ENCODE measurements at regions not wholly inside any gene's neighbourhood (a gene's known extent, or its start where the extent isn't known, plus 50 kb on each side); places are given as distances from the start of the nearest gene placed in this dataset.

- no peaks in the 10 kb centered on the region for H3K27me3 ChIP-seq
- no peak for DNase-seq
- H3K27ac ChIP-seq, result no peak overlapping the region
- TF ChIP-seq POLR2A (IDR thresholded peaks at IDR 0.05), result no peak
- TF ChIP-seq, protein P1, sequence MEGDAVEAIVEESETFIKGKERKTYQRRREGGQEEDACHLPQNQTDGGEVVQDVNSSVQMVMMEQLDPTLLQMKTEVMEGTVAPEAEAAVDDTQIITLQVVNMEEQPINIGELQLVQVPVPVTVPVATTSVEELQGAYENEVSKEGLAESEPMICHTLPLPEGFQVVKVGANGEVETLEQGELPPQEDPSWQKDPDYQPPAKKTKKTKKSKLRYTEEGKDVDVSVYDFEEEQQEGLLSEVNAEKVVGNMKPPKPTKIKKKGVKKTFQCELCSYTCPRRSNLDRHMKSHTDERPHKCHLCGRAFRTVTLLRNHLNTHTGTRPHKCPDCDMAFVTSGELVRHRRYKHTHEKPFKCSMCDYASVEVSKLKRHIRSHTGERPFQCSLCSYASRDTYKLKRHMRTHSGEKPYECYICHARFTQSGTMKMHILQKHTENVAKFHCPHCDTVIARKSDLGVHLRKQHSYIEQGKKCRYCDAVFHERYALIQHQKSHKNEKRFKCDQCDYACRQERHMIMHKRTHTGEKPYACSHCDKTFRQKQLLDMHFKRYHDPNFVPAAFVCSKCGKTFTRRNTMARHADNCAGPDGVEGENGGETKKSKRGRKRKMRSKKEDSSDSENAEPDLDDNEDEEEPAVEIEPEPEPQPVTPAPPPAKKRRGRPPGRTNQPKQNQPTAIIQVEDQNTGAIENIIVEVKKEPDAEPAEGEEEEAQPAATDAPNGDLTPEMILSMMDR (IDR thresholded peaks at IDR 0.05), result no peak
- H3K4me3 ChIP-seq, result no peak overlapping the region
- no peaks in the 10 kb centered on the region for H3K9me3 ChIP-seq
- intact Hi-C loops (cut with DNase I; ENCODE audit: low total_unique reads), result no loop called here
- no peaks in the 10 kb centered on the region for H3K4me1 ChIP-seq
- H3K36me3 ChIP-seq, result no peaks in the 10 kb centered on the region
Measured at GRCh38 chr2:15790838-15791237, 149.5 kb upstream of the MYCN start.

GRCh38 chr2:15791294-15791693, 149.1 kb upstream of the MYCN start:
- no peak for TF ChIP-seq POLR2A (IDR thresholded peaks at IDR 0.05)
- TF ChIP-seq, protein P1 (IDR thresholded peaks at IDR 0.05), result no peak
- no peak overlapping the region for H3K27ac ChIP-seq
- intact Hi-C loops (cut with DNase I; ENCODE audit: low total_unique reads), result no loop called here
- no peaks in the 10 kb centered on the region for H3K27me3 ChIP-seq
- H3K36me3 ChIP-seq, result no peaks in the 10 kb centered on the region
- no peaks in the 10 kb centered on the region for H3K9me3 ChIP-seq
- DNase-seq, result no peak
- H3K4me1 ChIP-seq, result no peaks in the 10 kb centered on the region
- no peak overlapping the region for H3K4me3 ChIP-seq

DNA sequence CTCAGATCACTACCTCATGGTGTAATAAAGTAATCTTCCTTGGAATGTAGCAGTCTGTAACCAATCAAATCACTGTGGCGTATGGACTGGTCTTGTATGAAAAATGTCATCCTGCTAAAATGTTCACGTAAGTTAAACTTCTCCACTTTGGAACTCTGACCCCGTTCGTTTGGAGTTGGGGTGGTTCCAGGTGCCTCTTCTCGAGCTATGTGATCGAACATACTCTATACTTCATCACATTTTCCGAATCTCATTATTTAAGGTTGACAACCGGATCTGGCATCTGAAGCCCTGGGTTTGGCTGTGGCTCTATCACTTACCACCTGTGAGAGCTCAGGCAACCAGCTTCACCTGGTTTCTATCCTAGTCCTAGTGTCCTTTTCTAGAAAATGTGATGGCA, 148.0 kb upstream of the MYCN start:
- Histone ChIP-seq H3K36me3 (no peaks in the 10 kb centered on the region), H3K4me3 (no peak overlapping the region), H3K27me3 (no peaks in the 10 kb centered on the region), H3K27ac (no peak overlapping the region), H3K4me1 (no peaks in the 10 kb centered on the region), H3K9me3 (no peaks in the 10 kb centered on the region)
- intact Hi-C loops (cut with DNase I; ENCODE audit: low total_unique reads), result no loop called here
- DNase-seq, result no peak
- no peak for TF ChIP-seq POLR2A (IDR thresholded peaks at IDR 0.05)
- TF ChIP-seq, protein P1 (IDR thresholded peaks at IDR 0.05), result no peak

DNA sequence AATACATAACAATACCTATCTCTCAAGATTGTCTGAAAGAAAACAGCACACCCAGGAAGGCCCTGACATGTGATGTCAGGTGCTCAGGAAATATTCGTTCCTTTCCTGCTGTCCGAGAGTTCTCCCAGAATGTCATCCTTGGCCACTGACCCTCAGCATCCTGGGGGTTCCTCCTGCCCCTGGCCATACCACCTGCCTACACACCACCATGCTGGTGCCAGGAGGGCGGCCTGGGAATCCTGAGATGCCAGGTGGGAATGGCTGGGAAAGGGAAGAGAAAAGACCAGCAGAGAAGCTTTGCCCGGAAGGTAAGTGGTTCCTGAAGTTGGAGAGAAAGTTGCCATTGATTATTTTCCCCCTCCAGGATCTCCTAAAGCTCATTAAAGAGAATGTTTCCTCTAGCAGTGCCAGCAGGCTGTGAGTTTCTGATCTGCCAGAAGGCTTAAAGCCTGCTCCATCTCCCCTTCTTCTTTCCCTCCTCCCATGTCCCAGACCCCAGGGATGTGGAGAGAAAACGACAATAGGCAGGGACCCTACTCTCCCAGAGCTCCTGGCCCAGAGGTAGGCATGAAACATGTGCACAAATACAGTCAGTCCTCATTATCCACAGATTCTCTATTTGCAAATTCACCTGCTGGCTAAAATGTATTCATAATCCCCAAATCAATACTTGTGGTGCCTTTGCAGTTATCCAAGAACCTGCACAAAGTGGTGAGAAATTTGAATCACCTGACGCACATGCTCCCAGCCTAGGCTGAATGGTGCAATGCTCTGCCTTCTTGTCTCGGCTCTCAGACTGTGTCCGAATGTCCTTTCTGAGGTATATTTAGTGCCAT, 147.1 kb upstream of the MYCN start:
- H3K36me3 ChIP-seq, result no peaks in the 10 kb centered on the region
- no peaks in the 10 kb centered on the region for H3K27me3 ChIP-seq
- H3K9me3 ChIP-seq, result no peaks in the 10 kb centered on the region
- H3K27ac ChIP-seq, result no peak overlapping the region
- intact Hi-C loops (cut with DNase I; ENCODE audit: low total_unique reads), result no loop called here
- no peak overlapping the region for H3K4me3 ChIP-seq
- TF ChIP-seq, protein P1 (IDR thresholded peaks at IDR 0.05), result no peak
- TF ChIP-seq POLR2A (IDR thresholded peaks at IDR 0.05), result no peak
- DNase-seq, result no peak
- H3K4me1 ChIP-seq, result no peaks in the 10 kb centered on the region

GRCh38 chr2:15793978-15794377, 146.4 kb upstream of the MYCN start:
- no peak overlapping the region for H3K4me3 ChIP-seq
- no peaks in the 10 kb centered on the region for H3K9me3 ChIP-seq
- no peak for DNase-seq
- intact Hi-C loops (cut with DNase I; ENCODE audit: low total_unique reads), result no loop called here
- H3K27ac ChIP-seq, result no peak overlapping the region
- TF ChIP-seq POLR2A (IDR thresholded peaks at IDR 0.05), result no peak
- TF ChIP-seq, protein P1 (IDR thresholded peaks at IDR 0.05), result no peak
- H3K36me3 ChIP-seq, result no peaks in the 10 kb centered on the region
- H3K27me3 ChIP-seq, result no peaks in the 10 kb centered on the region
- no peaks in the 10 kb centered on the region for H3K4me1 ChIP-seq

Data from uterus (tissue), 3 donors.